ENCODE measurements at regions not wholly inside any gene's neighbourhood (a gene's known extent, or its start where the extent isn't known, plus 50 kb on each side); places are given as distances from the start of the nearest gene placed in this dataset.

DNA sequence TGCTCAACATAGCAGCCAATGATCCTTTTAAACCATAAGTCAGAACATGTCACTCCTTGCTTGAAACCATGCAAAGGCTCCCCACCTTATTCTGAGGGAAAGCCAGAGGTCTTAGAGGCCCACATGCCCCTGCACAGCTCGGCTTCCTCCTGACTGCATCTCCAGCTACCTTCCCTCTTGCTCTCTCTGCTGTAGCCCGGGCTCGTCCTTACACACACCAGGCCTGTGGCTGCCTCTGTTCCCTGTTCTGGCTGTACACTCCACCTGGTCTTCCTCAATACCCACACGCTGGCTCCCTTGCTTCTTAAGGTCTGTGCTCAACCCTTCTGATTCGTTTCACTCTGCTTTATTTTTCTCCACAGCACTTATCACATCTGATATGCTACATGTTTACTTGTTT is 116.2 kb downstream of the TNFAIP3 start:
- no peak overlapping the region for H3K27ac Mint-ChIP-seq
- no peaks in the 10 kb centered on the region for H3K27me3 Mint-ChIP-seq
- ChIA-PET POLR2A (no interaction called here), CTCF (no interaction called here)
- no peaks in the 10 kb centered on the region for H3K36me3 Mint-ChIP-seq (ENCODE audit: low read depth)
- ATAC-seq (ENCODE audit: low read depth) = no peak
- DNase-seq = no peak
- H3K4me3 Mint-ChIP-seq = no peak overlapping the region
- H3K4me1 Mint-ChIP-seq = peaks cover 9% of the 10 kb centered on the region
- no peaks in the 10 kb centered on the region for H3K9me3 Mint-ChIP-seq
- TF ChIP-seq, protein P1, sequence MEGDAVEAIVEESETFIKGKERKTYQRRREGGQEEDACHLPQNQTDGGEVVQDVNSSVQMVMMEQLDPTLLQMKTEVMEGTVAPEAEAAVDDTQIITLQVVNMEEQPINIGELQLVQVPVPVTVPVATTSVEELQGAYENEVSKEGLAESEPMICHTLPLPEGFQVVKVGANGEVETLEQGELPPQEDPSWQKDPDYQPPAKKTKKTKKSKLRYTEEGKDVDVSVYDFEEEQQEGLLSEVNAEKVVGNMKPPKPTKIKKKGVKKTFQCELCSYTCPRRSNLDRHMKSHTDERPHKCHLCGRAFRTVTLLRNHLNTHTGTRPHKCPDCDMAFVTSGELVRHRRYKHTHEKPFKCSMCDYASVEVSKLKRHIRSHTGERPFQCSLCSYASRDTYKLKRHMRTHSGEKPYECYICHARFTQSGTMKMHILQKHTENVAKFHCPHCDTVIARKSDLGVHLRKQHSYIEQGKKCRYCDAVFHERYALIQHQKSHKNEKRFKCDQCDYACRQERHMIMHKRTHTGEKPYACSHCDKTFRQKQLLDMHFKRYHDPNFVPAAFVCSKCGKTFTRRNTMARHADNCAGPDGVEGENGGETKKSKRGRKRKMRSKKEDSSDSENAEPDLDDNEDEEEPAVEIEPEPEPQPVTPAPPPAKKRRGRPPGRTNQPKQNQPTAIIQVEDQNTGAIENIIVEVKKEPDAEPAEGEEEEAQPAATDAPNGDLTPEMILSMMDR (IDR thresholded peaks at IDR 0.05) = no peak
- intact Hi-C loops (cut with micrococcal nuclease) = no loop called here

DNA sequence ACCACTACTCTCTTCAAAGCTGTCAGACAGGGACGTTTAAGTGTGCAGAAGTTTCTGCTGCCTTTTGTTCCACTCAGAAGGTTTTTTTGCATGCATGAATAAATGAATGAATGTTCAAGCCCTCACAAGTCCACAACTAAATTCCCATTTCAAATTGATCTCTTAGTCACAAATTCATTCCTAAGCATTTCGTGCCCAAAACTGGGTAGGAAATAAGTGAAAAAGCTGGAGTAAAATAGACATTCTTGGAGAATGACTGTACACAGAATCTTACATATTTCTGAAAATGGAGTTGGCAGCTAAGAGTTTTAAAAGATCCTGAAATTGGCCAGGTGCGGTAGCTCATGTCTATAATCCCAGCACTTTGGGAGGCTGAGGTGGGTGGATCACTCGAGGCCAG is 117.6 kb downstream of the PERP start:
- CTCF ChIA-PET = interaction anchor here (0.7 to 1.4 kb wide), 2 partner anchors 13 to 15 kb away, joined by 3 read pairs; no protein-coding TSS in a partner anchor
- intact Hi-C loops (cut with micrococcal nuclease) = no loop called here
- H3K4me1 Mint-ChIP-seq = peaks cover 9% of the 10 kb centered on the region
- H3K36me3 Mint-ChIP-seq (ENCODE audit: low read depth) = no peaks in the 10 kb centered on the region
- TF ChIP-seq, protein P1 (IDR thresholded peaks at IDR 0.05) = no peak
- POLR2A ChIA-PET = no interaction called here
- no peak overlapping the region for H3K27ac Mint-ChIP-seq
- no peak overlapping the region for H3K4me3 Mint-ChIP-seq
- H3K27me3 Mint-ChIP-seq = peaks cover 12% of the 10 kb centered on the region
- no peaks in the 10 kb centered on the region for H3K9me3 Mint-ChIP-seq
- DNase-seq = no peak
- ATAC-seq (ENCODE audit: low read depth) = no peak

DNA sequence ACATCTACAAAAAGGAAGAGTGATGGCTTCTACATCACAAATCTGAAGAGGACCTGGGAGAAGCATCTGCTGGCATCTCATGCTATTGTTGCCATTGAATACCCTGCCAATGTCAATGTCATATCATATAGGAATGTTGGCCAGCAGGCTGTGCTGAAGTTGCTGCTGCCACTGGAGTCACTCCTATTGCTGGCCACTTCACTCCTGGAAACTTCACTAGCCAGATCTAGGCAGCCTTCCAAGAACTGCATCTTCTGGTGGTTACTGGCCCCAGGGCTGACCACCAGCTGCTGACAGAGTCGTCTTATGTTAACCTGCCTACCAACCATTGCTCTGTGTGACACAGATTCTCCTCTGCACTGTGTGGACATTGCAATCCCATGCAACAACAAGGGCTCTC is 111.8 kb downstream of the PERP start:
- ChIA-PET POLR2A (no interaction called here), CTCF (no interaction called here)
- Mint-ChIP-seq H3K27ac (no peak overlapping the region), H3K36me3 (ENCODE audit: low read depth) (no peaks in the 10 kb centered on the region), H3K4me3 (no peak overlapping the region), H3K4me1 (no peaks in the 10 kb centered on the region), H3K27me3 (peaks cover 8% of the 10 kb centered on the region), H3K9me3 (peaks cover 6% of the 10 kb centered on the region)
- ATAC-seq (ENCODE audit: low read depth) (no peak), DNase-seq (no peak)
- TF ChIP-seq, protein P1 (IDR thresholded peaks at IDR 0.05) = no peak
- intact Hi-C loops (cut with micrococcal nuclease) = no loop called here

DNA sequence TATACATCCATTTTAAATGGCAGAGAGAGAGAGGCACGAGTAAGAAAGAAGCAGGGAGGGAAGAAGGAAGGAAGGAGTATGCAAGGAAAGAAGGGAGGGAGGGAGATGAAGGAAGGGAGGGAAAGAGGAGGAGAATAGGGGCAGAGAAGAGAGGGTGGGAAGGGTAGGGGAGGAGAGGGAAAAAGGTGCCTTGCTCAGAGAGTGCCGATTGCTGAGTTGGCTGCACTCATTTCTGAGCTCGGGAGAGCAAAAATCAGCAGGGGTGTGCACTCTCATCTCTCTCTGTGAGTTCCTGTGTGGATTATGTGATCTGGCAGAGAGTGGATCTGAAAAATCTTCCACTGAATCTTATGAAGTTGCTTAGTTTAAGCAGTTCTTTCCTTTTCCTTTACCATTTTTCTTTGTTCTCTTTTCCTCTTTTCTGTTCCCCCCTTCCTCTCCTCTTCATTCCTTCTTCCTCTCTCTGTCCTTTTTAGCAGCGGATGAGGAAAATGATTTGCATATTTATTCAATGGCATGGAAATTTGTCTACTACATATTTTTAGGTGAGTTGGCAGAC is 108.7 kb downstream of the PERP start:
- peaks cover 3% of the 10 kb centered on the region for H3K4me1 Mint-ChIP-seq
- no peak for DNase-seq
- ATAC-seq (ENCODE audit: low read depth) = no peak
- H3K27me3 Mint-ChIP-seq = peaks cover 6% of the 10 kb centered on the region
- POLR2A ChIA-PET = no interaction called here
- peaks cover 6% of the 10 kb centered on the region for H3K9me3 Mint-ChIP-seq
- intact Hi-C loops (cut with micrococcal nuclease) = no loop called here
- CTCF ChIA-PET = no interaction called here
- TF ChIP-seq, protein P1 (IDR thresholded peaks at IDR 0.05) = no peak
- no peak overlapping the region for H3K4me3 Mint-ChIP-seq
- no peak overlapping the region for H3K27ac Mint-ChIP-seq
- H3K36me3 Mint-ChIP-seq (ENCODE audit: low read depth) = no peaks in the 10 kb centered on the region

DNA sequence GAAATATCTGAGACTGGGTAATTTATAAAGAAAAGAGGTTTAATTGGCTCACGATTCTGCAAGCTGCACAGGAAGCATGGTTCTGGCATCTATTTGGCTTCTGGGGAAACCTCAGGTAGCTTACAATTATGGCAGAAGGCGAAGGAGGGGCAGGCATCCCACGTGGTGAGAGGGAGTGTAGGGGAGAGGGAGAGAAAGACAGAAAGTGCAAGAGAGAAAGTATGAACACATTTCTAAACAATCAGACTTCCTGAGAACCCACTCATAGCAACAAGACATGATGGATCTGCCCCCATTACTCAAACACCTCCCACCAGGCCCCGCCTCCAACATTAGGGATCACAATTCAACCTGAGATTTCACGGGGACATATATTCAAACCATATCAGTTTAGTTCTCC is 107.4 kb downstream of the PERP start:
- Mint-ChIP-seq H3K4me3 (no peak overlapping the region), H3K36me3 (ENCODE audit: low read depth) (no peaks in the 10 kb centered on the region), H3K4me1 (peaks cover 3% of the 10 kb centered on the region), H3K27me3 (peaks cover 6% of the 10 kb centered on the region), H3K9me3 (peaks cover 6% of the 10 kb centered on the region), H3K27ac (no peak overlapping the region)
- ATAC-seq (ENCODE audit: low read depth) (no peak), DNase-seq (no peak)
- TF ChIP-seq, protein P1 (IDR thresholded peaks at IDR 0.05) = no peak
- intact Hi-C loops (cut with micrococcal nuclease) = loop anchor here (5.0 to 10.0 kb wide), 5 partner anchors 287 to 1033 kb away; partner anchors contain the start of gene HEBP2
- POLR2A ChIA-PET = no interaction called here
- CTCF ChIA-PET = interaction anchor here (1.2 to 1.3 kb wide), 2 partner anchors 108 to 130 kb away, joined by 3 to 4 read pairs; no protein-coding TSS in a partner anchor
